ENCODE measurements at regions not wholly inside any gene's neighbourhood (a gene's known extent, or its start where the extent isn't known, plus 50 kb on each side); places are given as distances from the start of the nearest gene placed in this dataset.

DNA sequence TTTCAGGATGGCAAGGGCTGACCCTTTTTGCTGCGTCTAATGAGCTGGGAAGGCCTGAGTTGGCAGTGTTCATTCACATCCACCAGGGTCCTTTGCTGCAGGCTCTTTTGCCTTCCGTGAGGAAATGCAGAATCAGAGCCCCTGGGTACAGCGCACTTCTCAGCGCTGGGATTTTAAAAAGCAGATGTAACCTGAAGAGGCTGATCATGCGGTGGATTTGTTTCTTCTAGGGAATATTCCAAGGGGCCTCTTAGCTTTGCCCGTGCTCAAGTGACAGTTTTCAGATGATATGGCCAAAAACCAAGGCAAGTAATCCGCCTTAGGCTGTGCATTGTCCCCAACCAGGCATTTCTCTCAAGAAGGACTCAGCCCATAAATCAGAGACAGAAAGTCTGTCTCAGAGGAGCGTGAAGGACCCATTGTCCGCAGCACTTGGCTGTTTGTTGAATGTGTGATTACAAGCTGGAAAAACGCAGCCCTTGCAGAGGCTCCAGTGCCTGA lies 237.6 kb downstream of the PTPRC start:
- no peaks in the 10 kb centered on the region for H3K27me3 ChIP-seq (ENCODE audit: insufficient read depth, poor library complexity, severe bottlenecking)
- no peak for DNase-seq (ENCODE audit: low read depth in 1 of 2, low spot score in 1 of 2)
- H3K27ac ChIP-seq (replicated peaks): no peak overlapping the region

DNA sequence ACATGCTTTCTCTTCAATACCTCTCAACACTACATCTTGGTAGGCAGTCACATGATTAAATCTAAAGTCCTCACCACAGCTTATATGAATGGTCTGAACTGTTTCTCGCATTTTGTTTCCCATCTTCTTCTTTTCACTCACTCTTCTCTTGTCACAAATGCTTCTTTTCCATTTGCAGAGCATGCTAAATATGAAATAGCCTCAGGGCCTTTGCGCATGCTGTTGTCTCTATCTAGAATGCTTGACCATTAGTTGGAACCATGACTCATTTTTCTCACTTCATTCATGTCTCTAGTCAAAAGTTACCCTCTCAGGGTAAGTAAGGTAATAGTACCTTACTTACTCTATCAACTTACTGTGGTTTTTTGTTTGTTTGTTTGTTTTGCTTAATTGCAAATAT lies 239.7 kb downstream of the PTPRC start:
- no peak overlapping the region for H3K27ac ChIP-seq (replicated peaks)
- TF ChIP-seq GABPA (IDR thresholded peaks at IDR 0.05; ENCODE audit: low read depth) (no peak), SPI1 (IDR thresholded peaks at IDR 0.05; ENCODE audit: borderline replicate concordance, low read depth) (no peak), POLR2AphosphoS5 (IDR thresholded peaks at IDR 0.05; ENCODE audit: low read depth) (no peak), REST (IDR thresholded peaks at IDR 0.05; ENCODE audit: insufficient replicate concordance, low read depth) (no peak)
- TF ChIP-seq, protein P1, sequence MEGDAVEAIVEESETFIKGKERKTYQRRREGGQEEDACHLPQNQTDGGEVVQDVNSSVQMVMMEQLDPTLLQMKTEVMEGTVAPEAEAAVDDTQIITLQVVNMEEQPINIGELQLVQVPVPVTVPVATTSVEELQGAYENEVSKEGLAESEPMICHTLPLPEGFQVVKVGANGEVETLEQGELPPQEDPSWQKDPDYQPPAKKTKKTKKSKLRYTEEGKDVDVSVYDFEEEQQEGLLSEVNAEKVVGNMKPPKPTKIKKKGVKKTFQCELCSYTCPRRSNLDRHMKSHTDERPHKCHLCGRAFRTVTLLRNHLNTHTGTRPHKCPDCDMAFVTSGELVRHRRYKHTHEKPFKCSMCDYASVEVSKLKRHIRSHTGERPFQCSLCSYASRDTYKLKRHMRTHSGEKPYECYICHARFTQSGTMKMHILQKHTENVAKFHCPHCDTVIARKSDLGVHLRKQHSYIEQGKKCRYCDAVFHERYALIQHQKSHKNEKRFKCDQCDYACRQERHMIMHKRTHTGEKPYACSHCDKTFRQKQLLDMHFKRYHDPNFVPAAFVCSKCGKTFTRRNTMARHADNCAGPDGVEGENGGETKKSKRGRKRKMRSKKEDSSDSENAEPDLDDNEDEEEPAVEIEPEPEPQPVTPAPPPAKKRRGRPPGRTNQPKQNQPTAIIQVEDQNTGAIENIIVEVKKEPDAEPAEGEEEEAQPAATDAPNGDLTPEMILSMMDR (IDR thresholded peaks at IDR 0.05; ENCODE audit: insufficient read depth, low read length): no peak
- no peak for DNase-seq (ENCODE audit: low read depth in 1 of 2, low spot score in 1 of 2)
- no peak overlapping the region for H3K4me3 ChIP-seq (replicated peaks; ENCODE audit: insufficient read depth, low read length)
- H3K27me3 ChIP-seq (ENCODE audit: insufficient read depth, poor library complexity, severe bottlenecking): no peaks in the 10 kb centered on the region

More for the DNA sequence above, 237.6 kb downstream of the PTPRC start:
- no peak for TF ChIP-seq GABPA (IDR thresholded peaks at IDR 0.05; ENCODE audit: low read depth)
- TF ChIP-seq, protein P1 (IDR thresholded peaks at IDR 0.05; ENCODE audit: insufficient read depth, low read length): no peak
- no peak overlapping the region for H3K4me3 ChIP-seq (replicated peaks; ENCODE audit: insufficient read depth, low read length)

DNA sequence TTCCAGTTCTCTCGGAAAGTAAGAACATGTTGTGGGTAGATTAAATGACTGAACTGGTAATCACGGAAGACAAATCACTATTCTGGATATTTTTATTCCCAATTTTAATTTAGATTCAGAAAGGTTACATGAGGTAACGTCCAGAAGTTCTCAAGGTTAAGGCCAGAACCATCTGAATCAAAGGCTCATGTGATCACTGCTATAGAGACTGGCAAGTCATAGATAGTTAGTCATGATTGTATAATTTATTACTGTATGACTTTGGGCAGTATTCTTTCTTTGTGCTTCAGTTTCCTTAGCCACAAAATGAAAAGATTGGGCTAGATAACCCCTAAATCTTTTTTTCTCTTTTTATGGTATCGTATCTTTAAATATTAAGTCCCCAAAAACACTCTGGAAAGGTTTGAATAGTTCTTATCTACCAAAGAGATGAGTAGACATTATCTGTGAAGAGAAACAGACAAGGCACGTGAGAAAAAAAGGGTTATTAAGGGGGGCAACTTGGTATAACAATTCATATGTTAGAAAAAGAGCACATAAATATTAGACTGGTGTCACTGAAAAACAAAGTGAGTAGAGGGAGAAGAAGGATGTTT lies 241.0 kb downstream of the PTPRC start:
- Histone ChIP-seq H3K4me3 (replicated peaks; ENCODE audit: insufficient read depth, low read length) (no peak overlapping the region), H3K27me3 (ENCODE audit: insufficient read depth, poor library complexity, severe bottlenecking) (no peaks in the 10 kb centered on the region), H3K27ac (replicated peaks) (no peak overlapping the region)
- no peak for TF ChIP-seq GABPA (IDR thresholded peaks at IDR 0.05; ENCODE audit: low read depth)
- no peak for TF ChIP-seq SPI1 (IDR thresholded peaks at IDR 0.05; ENCODE audit: borderline replicate concordance, low read depth)
- TF ChIP-seq, protein P1 (IDR thresholded peaks at IDR 0.05; ENCODE audit: insufficient read depth, low read length): no peak
- TF ChIP-seq REST (IDR thresholded peaks at IDR 0.05; ENCODE audit: insufficient replicate concordance, low read depth): no peak
- TF ChIP-seq POLR2AphosphoS5 (IDR thresholded peaks at IDR 0.05; ENCODE audit: low read depth): no peak
- no peak for DNase-seq (ENCODE audit: low read depth in 1 of 2, low spot score in 1 of 2)

DNA sequence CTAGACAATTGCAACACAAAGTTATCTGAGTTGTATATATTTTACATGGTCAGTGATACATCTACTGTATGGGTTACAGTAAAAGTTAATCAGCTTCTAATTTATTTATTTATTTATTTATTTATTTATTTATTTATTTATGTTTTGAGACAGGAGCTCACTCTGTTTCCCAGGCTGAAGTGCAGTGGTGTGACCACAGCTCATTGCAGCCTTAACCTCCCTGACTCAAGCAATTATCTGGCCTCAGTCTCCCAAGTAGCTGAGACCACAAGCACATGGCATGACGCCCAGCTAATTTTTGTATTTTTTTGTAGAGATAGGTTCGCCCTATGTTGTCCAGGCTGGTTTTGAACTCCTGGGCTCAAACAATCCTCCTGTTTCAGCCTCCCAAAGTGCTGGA lies 241.6 kb downstream of the PTPRC start:
- DNase-seq (ENCODE audit: low read depth in 1 of 2, low spot score in 1 of 2): no peak
- no peak overlapping the region for H3K27ac ChIP-seq (replicated peaks)
- TF ChIP-seq REST (IDR thresholded peaks at IDR 0.05; ENCODE audit: insufficient replicate concordance, low read depth) (no peak), SPI1 (IDR thresholded peaks at IDR 0.05; ENCODE audit: borderline replicate concordance, low read depth) (no peak), POLR2AphosphoS5 (IDR thresholded peaks at IDR 0.05; ENCODE audit: low read depth) (no peak), GABPA (IDR thresholded peaks at IDR 0.05; ENCODE audit: low read depth) (no peak)
- TF ChIP-seq, protein P1 (IDR thresholded peaks at IDR 0.05; ENCODE audit: insufficient read depth, low read length): no peak
- H3K27me3 ChIP-seq (ENCODE audit: insufficient read depth, poor library complexity, severe bottlenecking): no peaks in the 10 kb centered on the region
- H3K4me3 ChIP-seq (replicated peaks; ENCODE audit: insufficient read depth, low read length): no peak overlapping the region

Measured in HL-60 (cell line).